Aorta (tissue), 5 donors: ENCODE measurements at regions not wholly inside any gene's neighbourhood (a gene's known extent, or its start where the extent isn't known, plus 50 kb on each side); places are given as distances from the start of the nearest gene placed in this dataset.

ENCODE experiments used
- ATAC-seq: fragments of 200-7000 bp; cut with Tn5 transposase; one replicate; pipeline ENCODE4 v1.9.1; 2022; ENCODE audit warnings: moderate library complexity; ENCODE audit not compliant: low FRiP score
- DNase-seq, 2 donors: peaks; one replicate each; pipeline ENCODE4 v3.0.0-alpha.2; 2020
- H3K27ac ChIP-seq, 2 donors: one replicate each; pipeline ENCODE4 v1.5.1; 2013; ENCODE audit warnings: low read length in 2 of 2, mild to moderate bottlenecking in 2 of 2, moderate library complexity in 2 of 2, control low read depth in 1 of 2, inconsistent platforms in 1 of 2, low read depth in 1 of 2
- H3K27me3 ChIP-seq, 2 donors: one replicate each; pipeline ENCODE4 v1.6.1; 2013; ENCODE audit warnings: control low read depth in 1 of 2, low read length in 1 of 2, mild to moderate bottlenecking in 1 of 2, moderate library complexity in 1 of 2; ENCODE audit not compliant: insufficient read depth in 2 of 2, control insufficient read depth in 1 of 2
- H3K36me3 ChIP-seq, 2 donors: one replicate each; pipeline ENCODE4 v1.6.1; 2013; ENCODE audit warnings: control low read depth in 1 of 2, low read length in 1 of 2, mild to moderate bottlenecking in 1 of 2; ENCODE audit not compliant: insufficient read depth in 2 of 2, control insufficient read depth in 1 of 2
- H3K4me1 ChIP-seq, 2 donors: one replicate each; pipeline ENCODE4 v1.6.1; 2013; ENCODE audit warnings: low read length in 2 of 2, control low read depth in 1 of 2, mild to moderate bottlenecking in 1 of 2, moderate library complexity in 1 of 2; ENCODE audit not compliant: insufficient read depth in 2 of 2, control insufficient read depth in 1 of 2
- H3K4me3 ChIP-seq, 2 donors: one replicate each; pipeline ENCODE4 v1.5.1; 2013; ENCODE audit warnings: low read length in 2 of 2, control low read depth in 1 of 2, mild to moderate bottlenecking in 1 of 2
- H3K9me3 ChIP-seq: one replicate; pipeline ENCODE4 v1.6.1; 2013; ENCODE audit warnings: mild to moderate bottlenecking, low read length; ENCODE audit not compliant: control insufficient read depth
- WGBS, 2 donors: extraction: QIAGEN DNeasy Blood & Tissue Kit; methylation state at CpG; one replicate each; pipeline ENCODE4 v1.1.7; 2013; 5-methylcytosine and 5-hydroxymethylcytosine counted together
- intact Hi-C, 2 donors: fragments of 100-400 bp; cut with DNase I; formaldehyde crosslinking; loops; one replicate each; pipeline versions ENCODE4 v1.14.2 to v1.15.0; 2022
- donor health status: healthy with polysubstance abuse.
- donor health status: Bipolar disorder and iron deficiency.
- donor health status: DM: no; HTN: no; CAD: no.
- donor health status: DM: no; HTN: no; CAD: no.
- donor health status: DM: yes; HTN: yes; CAD: no.

- Histone ChIP-seq H3K27ac (no peak overlapping the region), H3K4me3 (no peak overlapping the region), H3K4me1 (no peaks in the 10 kb centered on the region), H3K27me3 (no peaks in the 10 kb centered on the region), H3K36me3 (no peaks in the 10 kb centered on the region), H3K9me3 (peaks cover 3% of the 10 kb centered on the region)
- intact Hi-C loops, result no loop called here
- whole genome bisulfite sequencing, 2 donors, result 42 to 67% methylated on average over 1 of the region's 1 CpG
- ATAC-seq (no peak), DNase-seq (no peak)
Measured at GRCh38 chr10:56583316-56583715, 222.3 kb upstream of the ZWINT start.

- intact Hi-C loops, result no loop called here
- Histone ChIP-seq H3K36me3 (no peaks in the 10 kb centered on the region), H3K9me3 (peaks cover 2% of the 10 kb centered on the region), H3K4me1 (no peaks in the 10 kb centered on the region), H3K4me3 (no peak overlapping the region), H3K27ac (no peak overlapping the region), H3K27me3 (no peaks in the 10 kb centered on the region)
- ATAC-seq (no peak), DNase-seq (no peak)
- 82 to 89% methylated on average over 1 of the region's 1 CpG for WGBS, 2 donors
Measured at GRCh38 chr10:56567580-56567979, 206.5 kb upstream of the ZWINT start.

- Histone ChIP-seq H3K9me3 (no peaks in the 10 kb centered on the region), H3K4me1 (no peaks in the 10 kb centered on the region), H3K4me3 (no peak overlapping the region), H3K27me3 (no peaks in the 10 kb centered on the region), H3K27ac (no peak overlapping the region), H3K36me3 (no peaks in the 10 kb centered on the region)
- ATAC-seq, result no peak
- no peak for DNase-seq
- 77 to 78% methylated on average over 3 of the region's 3 CpGs for WGBS, 2 donors
- intact Hi-C loops, result no loop called here
Measured at GRCh38 chr10:56561336-56561735, 200.3 kb upstream of the ZWINT start.

GRCh38 chr10:56551037-56551436 lies 190.0 kb upstream of the ZWINT start:
- no peaks in the 10 kb centered on the region for H3K9me3 ChIP-seq
- H3K27me3 ChIP-seq, result no peaks in the 10 kb centered on the region
- ATAC-seq, result no peak
- intact Hi-C loops, result no loop called here
- no peak for DNase-seq
- no peaks in the 10 kb centered on the region for H3K4me1 ChIP-seq
- no peak overlapping the region for H3K27ac ChIP-seq
- WGBS, 2 donors, result 70 to 77% methylated on average over 9 of the region's 9 CpGs
- no peaks in the 10 kb centered on the region for H3K36me3 ChIP-seq
- H3K4me3 ChIP-seq, result no peak overlapping the region

GRCh38 chr10:56547163-56547562 lies 186.1 kb upstream of the ZWINT start:
- intact Hi-C loops, result no loop called here
- no peaks in the 10 kb centered on the region for H3K9me3 ChIP-seq
- ATAC-seq, result no peak
- WGBS, 2 donors, result 60 to 63% methylated on average over 4 of the region's 4 CpGs
- H3K36me3 ChIP-seq, result no peaks in the 10 kb centered on the region
- no peaks in the 10 kb centered on the region for H3K27me3 ChIP-seq
- no peaks in the 10 kb centered on the region for H3K4me1 ChIP-seq
- no peak overlapping the region for H3K27ac ChIP-seq
- DNase-seq, result peak in 1 of 2 donors; percentile 37
- H3K4me3 ChIP-seq, result no peak overlapping the region

- WGBS, 2 donors, result 52 to 56% methylated on average over 4 of the region's 4 CpGs
- H3K4me3 ChIP-seq, result no peak overlapping the region
- H3K9me3 ChIP-seq, result no peaks in the 10 kb centered on the region
- H3K4me1 ChIP-seq, result no peaks in the 10 kb centered on the region
- no peak overlapping the region for H3K27ac ChIP-seq
- no peaks in the 10 kb centered on the region for H3K36me3 ChIP-seq
- intact Hi-C loops, result no loop called here
- no peaks in the 10 kb centered on the region for H3K27me3 ChIP-seq
- ATAC-seq (no peak), DNase-seq (no peak)
Measured at GRCh38 chr10:56537984-56538383, 176.9 kb upstream of the ZWINT start.

GRCh38 chr10:56522166-56522565 lies 161.1 kb upstream of the ZWINT start:
- H3K36me3 ChIP-seq, result no peaks in the 10 kb centered on the region
- intact Hi-C loops, result no loop called here
- DNase-seq, result no peak
- whole genome bisulfite sequencing, 2 donors, result 78% methylated on average over 3 of the region's 3 CpGs
- H3K4me1 ChIP-seq, result no peaks in the 10 kb centered on the region
- no peak for ATAC-seq
- H3K4me3 ChIP-seq, result no peak overlapping the region
- no peak overlapping the region for H3K27ac ChIP-seq
- no peaks in the 10 kb centered on the region for H3K27me3 ChIP-seq
- no peaks in the 10 kb centered on the region for H3K9me3 ChIP-seq

- no peak for ATAC-seq
- DNase-seq, result no peak
- Histone ChIP-seq H3K27me3 (no peaks in the 10 kb centered on the region), H3K27ac (no peak overlapping the region), H3K4me3 (no peak overlapping the region), H3K4me1 (no peaks in the 10 kb centered on the region), H3K9me3 (no peaks in the 10 kb centered on the region), H3K36me3 (no peaks in the 10 kb centered on the region)
- WGBS, 2 donors, result 68 to 82% methylated on average over 3 of the region's 3 CpGs
- intact Hi-C loops, result no loop called here
Measured at GRCh38 chr10:56508562-56508961, 147.5 kb upstream of the ZWINT start.

- intact Hi-C loops, result no loop called here
- DNase-seq (no peak), ATAC-seq (no peak)
- H3K4me1 ChIP-seq, result no peaks in the 10 kb centered on the region
- no peaks in the 10 kb centered on the region for H3K36me3 ChIP-seq
- no peaks in the 10 kb centered on the region for H3K27me3 ChIP-seq
- no peak overlapping the region for H3K4me3 ChIP-seq
- WGBS, 2 donors, result 85 to 89% methylated on average over 3 of the region's 3 CpGs
- H3K9me3 ChIP-seq, result no peaks in the 10 kb centered on the region
- no peak overlapping the region for H3K27ac ChIP-seq
Measured at GRCh38 chr10:56507033-56507432, 146.0 kb upstream of the ZWINT start.
